ENCODE measurements at regions not wholly inside any gene's neighbourhood (a gene's known extent, or its start where the extent isn't known, plus 50 kb on each side); places are given as distances from the start of the nearest gene placed in this dataset.

- POLR2A ChIA-PET = no interaction called here
- CTCF ChIA-PET = no interaction called here
These were observed 288.1 kb upstream of the GPC6 start for GRCh38 chr13:92938486-92939020.

- ChIA-PET POLR2A (no interaction called here), CTCF (no interaction called here)
These were observed 285.4 kb upstream of the GPC6 start for GRCh38 chr13:92941167-92941566.

GRCh38 chr13:92947770-92948434, 278.7 kb upstream of the GPC6 start:
- POLR2A ChIA-PET = no interaction called here
- CTCF ChIA-PET = no interaction called here

- ChIA-PET POLR2A (no interaction called here), CTCF (no interaction called here)
These were observed 275.8 kb upstream of the GPC6 start for GRCh38 chr13:92950771-92951170.

- CTCF ChIA-PET = interaction anchor here (0.6 kb wide), 1 partner anchor 1936 kb away, joined by 4 read pairs; no protein-coding TSS in a partner anchor
- POLR2A ChIA-PET = no interaction called here
These were observed 275.2 kb upstream of the GPC6 start for GRCh38 chr13:92951273-92951890.

GRCh38 chr13:92952161-92952560, 274.4 kb upstream of the GPC6 start:
- CTCF ChIA-PET = interaction anchor here (0.6 kb wide), 1 partner anchor 1937 kb away, joined by 4 read pairs; no protein-coding TSS in a partner anchor
- POLR2A ChIA-PET = no interaction called here

- POLR2A ChIA-PET = no interaction called here
- CTCF ChIA-PET = no interaction called here
These were observed 271.9 kb upstream of the GPC6 start for GRCh38 chr13:92954746-92955145.

- ChIA-PET POLR2A (no interaction called here), CTCF (no interaction called here)
These were observed 266.8 kb upstream of the GPC6 start for GRCh38 chr13:92959790-92960189.

GRCh38 chr13:92963029-92963428, 263.6 kb upstream of the GPC6 start:
- ChIA-PET POLR2A (no interaction called here), CTCF (no interaction called here)

GRCh38 chr13:92966341-92966740, 260.3 kb upstream of the GPC6 start:
- CTCF ChIA-PET = interaction anchor here (0.7 kb wide), 1 partner anchor 1011 kb away, joined by 3 read pairs; no protein-coding TSS in a partner anchor
- POLR2A ChIA-PET = no interaction called here

- ChIA-PET POLR2A (no interaction called here), CTCF (interaction anchor here (0.7 kb wide), 1 partner anchor 1011 kb away, joined by 3 read pairs; no protein-coding TSS in a partner anchor)
These were observed 259.7 kb upstream of the GPC6 start for GRCh38 chr13:92966900-92967299.

GRCh38 chr13:92967923-92968322, 258.7 kb upstream of the GPC6 start:
- ChIA-PET CTCF (no interaction called here), POLR2A (no interaction called here)

- ChIA-PET CTCF (no interaction called here), POLR2A (no interaction called here)
These were observed 253.9 kb upstream of the GPC6 start for GRCh38 chr13:92972751-92973150.

GRCh38 chr13:92974905-92975429, 251.6 kb upstream of the GPC6 start:
- ChIA-PET POLR2A (no interaction called here), CTCF (no interaction called here)

- POLR2A ChIA-PET = no interaction called here
- CTCF ChIA-PET = no interaction called here
These were observed 249.9 kb upstream of the GPC6 start for GRCh38 chr13:92976657-92977056.

- POLR2A ChIA-PET = no interaction called here
- CTCF ChIA-PET = no interaction called here
These were observed 242.5 kb upstream of the GPC6 start for GRCh38 chr13:92984151-92984550.

GRCh38 chr13:92989301-92989700, 237.3 kb upstream of the GPC6 start:
- POLR2A ChIA-PET = no interaction called here

GRCh38 chr13:92991692-92992091, 234.9 kb upstream of the GPC6 start:
- CTCF ChIA-PET = no interaction called here
- POLR2A ChIA-PET = no interaction called here

More at GRCh38 chr13:92989301-92989700, 237.3 kb upstream of the GPC6 start:
- CTCF ChIA-PET = no interaction called here

GRCh38 chr13:92994056-92994455, 232.6 kb upstream of the GPC6 start:
- POLR2A ChIA-PET = no interaction called here

GRCh38 chr13:93001866-93002461, 224.6 kb upstream of the GPC6 start:
- POLR2A ChIA-PET = no interaction called here
- CTCF ChIA-PET = no interaction called here

More at GRCh38 chr13:92994056-92994455, 232.6 kb upstream of the GPC6 start:
- CTCF ChIA-PET = no interaction called here

GRCh38 chr13:93003531-93003930, 223.1 kb upstream of the GPC6 start:
- ChIA-PET CTCF (no interaction called here), POLR2A (no interaction called here)
